ENCODE measurements at regions not wholly inside any gene's neighbourhood (a gene's known extent, or its start where the extent isn't known, plus 50 kb on each side); places are given as distances from the start of the nearest gene placed in this dataset.

- Histone ChIP-seq H2AFZ (ENCODE audit: insufficient read depth, low read length, poor library complexity) (no peak overlapping the region), H3K27ac (ENCODE audit: low read depth, low read length) (no peak overlapping the region), H4K12ac (ENCODE audit: low read depth, low read length) (no peak overlapping the region), H3K4me3 (ENCODE audit: low read depth, low read length) (no peak overlapping the region), H2AK5ac (ENCODE audit: low read length) (no peak overlapping the region), H3K4ac (ENCODE audit: low read depth, low read length) (no peak overlapping the region), H3K4me1 (ENCODE audit: control insufficient read depth in 1 of 2, insufficient read depth in 2 of 2, low read length in 2 of 2) (no peaks in the 10 kb centered on the region), H3K23ac (ENCODE audit: low read length) (no peak overlapping the region), H3K79me1 (ENCODE audit: low read length) (no peaks in the 10 kb centered on the region), H3K9ac (ENCODE audit: low read length) (no peak overlapping the region), H3K4me2 (ENCODE audit: low read length) (no peak overlapping the region), H2BK12ac (ENCODE audit: low read length) (no peak overlapping the region), H4K8ac (ENCODE audit: low read depth, low read length) (no peak overlapping the region), H3K18ac (ENCODE audit: low read length) (no peak overlapping the region), H3K36me3 (ENCODE audit: control insufficient read depth in 1 of 2, insufficient read depth in 2 of 2, low read length in 2 of 2) (no peaks in the 10 kb centered on the region), H3K14ac (ENCODE audit: low read length) (no peak overlapping the region), H2BK5ac (ENCODE audit: low read depth, low read length, poor library complexity) (no peak overlapping the region), H3K9me3 (ENCODE audit: insufficient read depth, low read depth, low read length) (no peaks in the 10 kb centered on the region), H3K79me2 (ENCODE audit: control insufficient read depth, insufficient read depth, low read length, poor library complexity) (no peaks in the 10 kb centered on the region), H2BK120ac (ENCODE audit: insufficient read depth, low read length, poor library complexity) (no peak overlapping the region), H4K91ac (ENCODE audit: low read depth, low read length) (no peak overlapping the region), H3K27me3 (ENCODE audit: insufficient read depth, low read length) (no peaks in the 10 kb centered on the region)
- no peak for DNase-seq
- no CpG with 5 or more reads among the region's 3 CpGs for WGBS (ENCODE audit: extremely low coverage, insufficient coverage, insufficient read length)
These were observed 265.3 kb downstream of the FAT3 start for GRCh38 chr11:92489826-92490399.

- no peak for DNase-seq
- Histone ChIP-seq H2BK12ac (ENCODE audit: low read length) (no peak overlapping the region), H2BK120ac (ENCODE audit: insufficient read depth, low read length, poor library complexity) (no peak overlapping the region), H3K36me3 (ENCODE audit: control insufficient read depth in 1 of 2, insufficient read depth in 2 of 2, low read length in 2 of 2) (no peaks in the 10 kb centered on the region), H3K79me1 (ENCODE audit: low read length) (no peaks in the 10 kb centered on the region), H2AFZ (ENCODE audit: insufficient read depth, low read length, poor library complexity) (no peak overlapping the region), H3K4me2 (ENCODE audit: low read length) (no peak overlapping the region), H3K4me3 (ENCODE audit: low read depth, low read length) (no peak overlapping the region), H2AK5ac (ENCODE audit: low read length) (no peak overlapping the region), H4K12ac (ENCODE audit: low read depth, low read length) (no peak overlapping the region), H3K18ac (ENCODE audit: low read length) (no peak overlapping the region), H3K4ac (ENCODE audit: low read depth, low read length) (no peak overlapping the region), H3K4me1 (ENCODE audit: control insufficient read depth in 1 of 2, insufficient read depth in 2 of 2, low read length in 2 of 2) (no peaks in the 10 kb centered on the region), H3K9ac (ENCODE audit: low read length) (no peak overlapping the region), H2BK5ac (ENCODE audit: low read depth, low read length, poor library complexity) (no peak overlapping the region), H3K14ac (ENCODE audit: low read length) (no peak overlapping the region), H4K8ac (ENCODE audit: low read depth, low read length) (no peak overlapping the region), H3K27me3 (ENCODE audit: insufficient read depth, low read length) (no peaks in the 10 kb centered on the region), H3K23ac (ENCODE audit: low read length) (no peak overlapping the region), H3K9me3 (ENCODE audit: insufficient read depth, low read depth, low read length) (no peaks in the 10 kb centered on the region), H3K79me2 (ENCODE audit: control insufficient read depth, insufficient read depth, low read length, poor library complexity) (no peaks in the 10 kb centered on the region), H4K91ac (ENCODE audit: low read depth, low read length) (no peak overlapping the region), H3K27ac (ENCODE audit: low read depth, low read length) (no peak overlapping the region)
- WGBS (ENCODE audit: extremely low coverage, insufficient coverage, insufficient read length) = no CpG with 5 or more reads among the region's 1 CpG
These were observed 267.8 kb downstream of the FAT3 start for GRCh38 chr11:92492372-92492771.

- DNase-seq = no peak
- H3K27ac ChIP-seq (ENCODE audit: low read depth, low read length) = no peak overlapping the region
- H2AK5ac ChIP-seq (ENCODE audit: low read length) = no peak overlapping the region
- H3K4me1 ChIP-seq (ENCODE audit: control insufficient read depth in 1 of 2, insufficient read depth in 2 of 2, low read length in 2 of 2) = no peaks in the 10 kb centered on the region
- no peak overlapping the region for H3K9ac ChIP-seq (ENCODE audit: low read length)
- no peaks in the 10 kb centered on the region for H3K9me3 ChIP-seq (ENCODE audit: insufficient read depth, low read depth, low read length)
- no CpG with 5 or more reads among the region's 3 CpGs for WGBS (ENCODE audit: extremely low coverage, insufficient coverage, insufficient read length)
- no peak overlapping the region for H3K14ac ChIP-seq (ENCODE audit: low read length)
- H2BK120ac ChIP-seq (ENCODE audit: insufficient read depth, low read length, poor library complexity) = no peak overlapping the region
- no peak overlapping the region for H3K4me3 ChIP-seq (ENCODE audit: low read depth, low read length)
- H2AFZ ChIP-seq (ENCODE audit: insufficient read depth, low read length, poor library complexity) = no peak overlapping the region
- H3K27me3 ChIP-seq (ENCODE audit: insufficient read depth, low read length) = no peaks in the 10 kb centered on the region
- H3K36me3 ChIP-seq (ENCODE audit: control insufficient read depth in 1 of 2, insufficient read depth in 2 of 2, low read length in 2 of 2) = no peaks in the 10 kb centered on the region
- H3K79me1 ChIP-seq (ENCODE audit: low read length) = no peaks in the 10 kb centered on the region
- H3K23ac ChIP-seq (ENCODE audit: low read length) = no peak overlapping the region
- no peak overlapping the region for H4K91ac ChIP-seq (ENCODE audit: low read depth, low read length)
- no peak overlapping the region for H4K12ac ChIP-seq (ENCODE audit: low read depth, low read length)
- H4K8ac ChIP-seq (ENCODE audit: low read depth, low read length) = no peak overlapping the region
- H2BK12ac ChIP-seq (ENCODE audit: low read length) = no peak overlapping the region
- no peak overlapping the region for H3K4me2 ChIP-seq (ENCODE audit: low read length)
- H3K4ac ChIP-seq (ENCODE audit: low read depth, low read length) = no peak overlapping the region
- no peaks in the 10 kb centered on the region for H3K79me2 ChIP-seq (ENCODE audit: control insufficient read depth, insufficient read depth, low read length, poor library complexity)
- no peak overlapping the region for H3K18ac ChIP-seq (ENCODE audit: low read length)
- no peak overlapping the region for H2BK5ac ChIP-seq (ENCODE audit: low read depth, low read length, poor library complexity)
These were observed 270.6 kb downstream of the FAT3 start for GRCh38 chr11:92495107-92495793.

- H2BK12ac ChIP-seq (ENCODE audit: low read length) = no peak overlapping the region
- H3K4me1 ChIP-seq (ENCODE audit: control insufficient read depth in 1 of 2, insufficient read depth in 2 of 2, low read length in 2 of 2) = no peaks in the 10 kb centered on the region
- H3K9ac ChIP-seq (ENCODE audit: low read length) = no peak overlapping the region
- H3K23ac ChIP-seq (ENCODE audit: low read length) = no peak overlapping the region
- H3K4me2 ChIP-seq (ENCODE audit: low read length) = no peak overlapping the region
- no peak overlapping the region for H3K18ac ChIP-seq (ENCODE audit: low read length)
- no peak overlapping the region for H3K14ac ChIP-seq (ENCODE audit: low read length)
- H3K79me1 ChIP-seq (ENCODE audit: low read length) = no peaks in the 10 kb centered on the region
- no peak overlapping the region for H4K91ac ChIP-seq (ENCODE audit: low read depth, low read length)
- peak; percentile 64 to 88 for DNase-seq
- H2BK5ac ChIP-seq (ENCODE audit: low read depth, low read length, poor library complexity) = no peak overlapping the region
- no peak overlapping the region for H3K4me3 ChIP-seq (ENCODE audit: low read depth, low read length)
- H3K9me3 ChIP-seq (ENCODE audit: insufficient read depth, low read depth, low read length) = no peaks in the 10 kb centered on the region
- H4K8ac ChIP-seq (ENCODE audit: low read depth, low read length) = no peak overlapping the region
- no peaks in the 10 kb centered on the region for H3K36me3 ChIP-seq (ENCODE audit: control insufficient read depth in 1 of 2, insufficient read depth in 2 of 2, low read length in 2 of 2)
- no peak overlapping the region for H4K12ac ChIP-seq (ENCODE audit: low read depth, low read length)
- no peaks in the 10 kb centered on the region for H3K79me2 ChIP-seq (ENCODE audit: control insufficient read depth, insufficient read depth, low read length, poor library complexity)
- no peak overlapping the region for H2BK120ac ChIP-seq (ENCODE audit: insufficient read depth, low read length, poor library complexity)
- H3K27me3 ChIP-seq (ENCODE audit: insufficient read depth, low read length) = no peaks in the 10 kb centered on the region
- H3K27ac ChIP-seq (ENCODE audit: low read depth, low read length) = no peak overlapping the region
- no peak overlapping the region for H3K4ac ChIP-seq (ENCODE audit: low read depth, low read length)
- no peak overlapping the region for H2AFZ ChIP-seq (ENCODE audit: insufficient read depth, low read length, poor library complexity)
- no peak overlapping the region for H2AK5ac ChIP-seq (ENCODE audit: low read length)
- no CpG with 5 or more reads among the region's 2 CpGs for WGBS (ENCODE audit: extremely low coverage, insufficient coverage, insufficient read length)
These were observed 275.8 kb downstream of the FAT3 start for GRCh38 chr11:92500453-92500852.

Measured in trophoblast cell (in vitro differentiated cells and primary cell).